Neural progenitor cell (in vitro differentiated cells): ENCODE measurements at regions not wholly inside any gene's neighbourhood (a gene's known extent, or its start where the extent isn't known, plus 50 kb on each side); places are given as distances from the start of the nearest gene placed in this dataset.

ENCODE experiments used
- DNase-seq: peaks from one replicate; pipeline ENCODE4 v3.0.0-alpha.2; 2016; ENCODE audit warnings: low spot score
- H2AFZ ChIP-seq: fragments of 200-600 bp; sonication (generic); replicated peaks from 2 replicates; pipeline ENCODE4 v1.6.1; 2016; ENCODE audit warnings: antibody characterized with exemption
- H3F3A ChIP-seq: fragments of 200-600 bp; sonication (generic); 2 replicates; pipeline ENCODE4 v1.6.1; 2016; ENCODE audit warnings: antibody characterized with exemption, low read depth
- H3K27ac ChIP-seq: fragments of 200-600 bp; sonication (generic); 2 replicates; pipeline ENCODE4 v1.5.1; 2016; ENCODE audit warnings: mild to moderate bottlenecking
- H3K27me3 ChIP-seq: fragments of 200-600 bp; sonication (generic); 2 replicates; pipeline ENCODE4 v1.6.1; 2016; ENCODE audit warnings: mild to moderate bottlenecking, moderate library complexity
- H3K36me3 ChIP-seq: fragments of 200-600 bp; sonication (generic); 2 replicates; pipeline ENCODE4 v1.5.1; 2016
- H3K4me1 ChIP-seq: fragments of 200-600 bp; sonication (generic); 2 replicates; pipeline ENCODE4 v1.6.1; 2016; ENCODE audit warnings: mixed run types
- H3K4me2 ChIP-seq: fragments of 200-600 bp; sonication (generic); 2 replicates; pipeline ENCODE4 v1.6.1; 2016
- H3K4me3 ChIP-seq: fragments of 200-600 bp; sonication (generic); 2 replicates; pipeline ENCODE4 v1.5.1; 2016
- H3K79me2 ChIP-seq: fragments of 200-600 bp; sonication (generic); 2 replicates; pipeline ENCODE4 v1.6.1; 2016; ENCODE audit warnings: low read depth
- H3K9ac ChIP-seq: fragments of 200-600 bp; sonication (generic); 2 replicates; pipeline ENCODE4 v1.6.1; 2016
- H3K9me3 ChIP-seq: fragments of 200-600 bp; sonication (generic); 2 replicates; pipeline ENCODE4 v1.5.1; 2016; ENCODE audit warnings: low read depth
- H4K20me1 ChIP-seq: fragments of 200-600 bp; sonication (generic); 2 replicates; pipeline ENCODE4 v1.6.1; 2016; ENCODE audit warnings: low read depth
- H3K27ac Mint-ChIP-seq: 3 replicates; pipeline ENCODE4 v1.8.0; 2021; ENCODE audit warnings: mixed read lengths
- H3K27me3 Mint-ChIP-seq: 2 replicates; pipeline ENCODE4 v1.8.0; 2022; ENCODE audit warnings: low read depth, mild to moderate bottlenecking, inconsistent platforms, moderate library complexity, mixed read lengths; ENCODE audit not compliant: insufficient read depth
- H3K36me3 Mint-ChIP-seq: 3 replicates; pipeline ENCODE4 v1.8.0; 2021; ENCODE audit warnings: mixed read lengths
- H3K4me1 Mint-ChIP-seq: 3 replicates; pipeline ENCODE4 v1.8.0; 2021; ENCODE audit warnings: mixed read lengths
- H3K4me3 Mint-ChIP-seq: 3 replicates; pipeline ENCODE4 v1.8.0; 2021; ENCODE audit warnings: mild to moderate bottlenecking, moderate library complexity, mixed read lengths
- H3K9me3 Mint-ChIP-seq: 3 replicates; pipeline ENCODE4 v1.8.0; 2020; ENCODE audit warnings: mixed read lengths
- CTCF ChIP-seq: fragments of 200-600 bp; sonication (generic); IDR thresholded peaks from 2 replicates; pipeline ENCODE4 v1.5.1; 2017; ENCODE audit warnings: antibody characterized with exemption, mild to moderate bottlenecking
- EZH2 ChIP-seq: fragments of 200-600 bp; sonication (generic); IDR thresholded peaks from 2 replicates; pipeline ENCODE4 v1.6.1; 2017; ENCODE audit warnings: antibody characterized with exemption, mild to moderate bottlenecking, moderate library complexity
- EZH2phosphoT487 ChIP-seq: fragments of 200-600 bp; sonication (generic); IDR thresholded peaks from 2 replicates; pipeline ENCODE4 v1.6.1; 2017; ENCODE audit warnings: antibody characterized with exemption

- peaks cover 6% of the 10 kb centered on the region for H3K4me1 Mint-ChIP-seq
- H3K27ac ChIP-seq = no peak overlapping the region
- no peaks in the 10 kb centered on the region for H4K20me1 ChIP-seq
- H2AFZ ChIP-seq = no peak overlapping the region
- TF ChIP-seq CTCF (no peak), EZH2phosphoT487 (no peak), EZH2 (no peak)
- H3K79me2 ChIP-seq = no peaks in the 10 kb centered on the region
- H3K36me3 Mint-ChIP-seq = peaks cover 2% of the 10 kb centered on the region
- H3K9ac ChIP-seq = no peak overlapping the region
- no peak overlapping the region for H3K27ac Mint-ChIP-seq
- no peak overlapping the region for H3K4me2 ChIP-seq
- no peaks in the 10 kb centered on the region for H3F3A ChIP-seq
- H3K9me3 Mint-ChIP-seq = no peaks in the 10 kb centered on the region
- no peaks in the 10 kb centered on the region for H3K36me3 ChIP-seq
- no peaks in the 10 kb centered on the region for H3K27me3 ChIP-seq
- no peak for DNase-seq
- H3K4me3 Mint-ChIP-seq = no peak overlapping the region
- H3K27me3 Mint-ChIP-seq = no peaks in the 10 kb centered on the region
- no peaks in the 10 kb centered on the region for H3K4me1 ChIP-seq
- no peaks in the 10 kb centered on the region for H3K9me3 ChIP-seq
- H3K4me3 ChIP-seq = no peak overlapping the region
Observed at GRCh38 chr6:147735924-147736323, 227.4 kb downstream of the SAMD5 start.

DNA sequence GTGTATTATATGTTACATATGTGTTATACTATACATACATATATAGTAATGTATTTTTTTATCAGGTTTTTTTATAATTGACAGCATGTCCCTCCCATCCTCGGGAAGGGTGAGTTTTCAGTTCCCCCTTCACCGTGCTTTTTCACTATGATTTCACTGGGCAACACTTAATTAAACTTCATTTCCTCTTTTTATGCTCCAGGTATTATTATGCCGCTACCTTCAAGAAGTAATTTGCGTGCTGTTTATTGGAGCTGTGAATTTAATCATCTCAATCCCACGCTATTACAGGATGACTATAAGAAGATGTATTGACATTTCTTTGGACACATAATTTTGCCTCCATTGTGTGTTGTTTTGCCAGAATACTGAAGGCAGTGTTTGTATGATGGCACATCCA, 228.6 kb downstream of the SAMD5 start:
- H3K36me3 ChIP-seq = no peaks in the 10 kb centered on the region
- H3K9ac ChIP-seq = no peak overlapping the region
- H2AFZ ChIP-seq = no peak overlapping the region
- H4K20me1 ChIP-seq = no peaks in the 10 kb centered on the region
- no peak overlapping the region for H3K4me3 ChIP-seq
- Mint-ChIP-seq H3K36me3 (peaks cover 2% of the 10 kb centered on the region), H3K27ac (no peak overlapping the region), H3K4me1 (peaks cover 9% of the 10 kb centered on the region), H3K9me3 (no peaks in the 10 kb centered on the region), H3K27me3 (no peaks in the 10 kb centered on the region), H3K4me3 (no peak overlapping the region)
- TF ChIP-seq EZH2 (no peak), EZH2phosphoT487 (no peak), CTCF (no peak)
- DNase-seq = no peak
- no peaks in the 10 kb centered on the region for H3F3A ChIP-seq
- H3K79me2 ChIP-seq = no peaks in the 10 kb centered on the region
- H3K4me1 ChIP-seq = no peaks in the 10 kb centered on the region
- H3K27ac ChIP-seq = no peak overlapping the region
- no peaks in the 10 kb centered on the region for H3K27me3 ChIP-seq
- H3K4me2 ChIP-seq = no peak overlapping the region
- no peaks in the 10 kb centered on the region for H3K9me3 ChIP-seq

DNA sequence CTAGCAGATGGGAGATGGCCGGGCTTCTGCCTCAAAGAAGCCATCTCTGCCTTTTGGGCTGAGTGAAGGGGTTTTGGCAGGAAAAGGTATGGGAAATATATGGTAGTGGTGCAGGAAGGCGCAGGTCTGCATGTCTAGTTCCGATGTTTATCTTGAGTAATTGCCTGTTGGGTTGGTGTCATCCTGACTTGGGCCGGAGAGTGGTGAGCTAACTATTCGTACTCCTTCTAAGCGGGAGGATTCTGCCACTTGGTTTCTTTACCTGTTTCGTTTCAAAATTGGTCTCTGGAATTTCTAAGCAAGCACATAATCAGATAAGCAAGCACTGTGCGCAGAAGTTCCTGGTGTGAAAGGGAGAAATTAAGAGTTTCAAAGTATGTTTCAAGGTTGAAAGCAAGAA, 229.6 kb downstream of the SAMD5 start:
- H3K27ac Mint-ChIP-seq = no peak overlapping the region
- peaks cover 9% of the 10 kb centered on the region for H3K4me1 Mint-ChIP-seq
- H3K9me3 Mint-ChIP-seq = no peaks in the 10 kb centered on the region
- no peak overlapping the region for H3K27ac ChIP-seq
- H3K9ac ChIP-seq = no peak overlapping the region
- no peaks in the 10 kb centered on the region for H3K27me3 Mint-ChIP-seq
- DNase-seq = no peak
- no peaks in the 10 kb centered on the region for H4K20me1 ChIP-seq
- no peaks in the 10 kb centered on the region for H3K27me3 ChIP-seq
- no peaks in the 10 kb centered on the region for H3F3A ChIP-seq
- H3K36me3 ChIP-seq = no peaks in the 10 kb centered on the region
- peaks cover 2% of the 10 kb centered on the region for H3K36me3 Mint-ChIP-seq
- no peaks in the 10 kb centered on the region for H3K4me1 ChIP-seq
- no peak overlapping the region for H3K4me3 Mint-ChIP-seq
- no peaks in the 10 kb centered on the region for H3K79me2 ChIP-seq
- H2AFZ ChIP-seq = no peak overlapping the region
- H3K4me2 ChIP-seq = no peak overlapping the region
- no peak for TF ChIP-seq CTCF
- no peak for TF ChIP-seq EZH2
- TF ChIP-seq EZH2phosphoT487 = no peak
- H3K9me3 ChIP-seq = no peaks in the 10 kb centered on the region
- no peak overlapping the region for H3K4me3 ChIP-seq
